MCF 10A (cell line): ENCODE measurements at regions not wholly inside any gene's neighbourhood (a gene's known extent, or its start where the extent isn't known, plus 50 kb on each side); places are given as distances from the start of the nearest gene placed in this dataset.

Experiments
- BruUV-seq: library from RNA; stranded (reverse); fragments of 400-500 nt; replicated peaks from 2 replicates; lab custom pipeline; 2021; lab: Mats Ljungman, UMichigan
- CTCF ChIA-PET: fragments of 300-600 bp; sonication (Branson Sonifier 250); formaldehyde crosslinking; extraction: SDS; loops from one replicate; lab custom pipeline; 2021; ENCODE audit warnings: antibody characterized with exemption, inconsistent platforms; lab: Yijun Ruan, JAX
- POLR2A ChIA-PET: fragments of 300-600, 350-650 bp; sonication (Branson Sonifier 250); formaldehyde crosslinking; extraction: SDS; loops from one replicate; lab custom pipeline; 2020; ENCODE audit warnings: antibody characterized with exemption, inconsistent platforms; lab: Yijun Ruan, JAX
- DNase-seq: peaks from one replicate; pipeline ENCODE4 v3.0.0-alpha.2; 2018; ENCODE audit not compliant: unreplicated experiment
- H3K27ac Mint-ChIP-seq: one replicate; pipeline ENCODE4 v1.8.0; 2022; ENCODE audit warnings: mild to moderate bottlenecking, low read depth, mixed read lengths; ENCODE audit not compliant: unreplicated experiment
- H3K27me3 Mint-ChIP-seq: one replicate; pipeline ENCODE4 v1.8.0; 2022; ENCODE audit warnings: mixed read lengths; ENCODE audit not compliant: insufficient read depth, unreplicated experiment
- H3K36me3 Mint-ChIP-seq: one replicate; pipeline ENCODE4 v1.8.0; 2022; ENCODE audit warnings: mild to moderate bottlenecking, moderate library complexity, mixed read lengths; ENCODE audit not compliant: insufficient read depth, unreplicated experiment
- H3K4me1 Mint-ChIP-seq: one replicate; pipeline ENCODE4 v1.8.0; 2022; ENCODE audit warnings: mixed read lengths; ENCODE audit not compliant: insufficient read depth, unreplicated experiment
- H3K4me3 Mint-ChIP-seq: one replicate; pipeline ENCODE4 v1.8.0; 2022; ENCODE audit warnings: mild to moderate bottlenecking, moderate library complexity, mixed read lengths; ENCODE audit not compliant: unreplicated experiment
- H3K9me3 Mint-ChIP-seq: one replicate; pipeline ENCODE4 v1.8.0; 2022; ENCODE audit warnings: mixed read lengths; ENCODE audit not compliant: unreplicated experiment
- CTCF ChIP-seq: fragments of 200-600 bp; IDR thresholded peaks from one replicate; pipeline ENCODE4 v1.8.0; 2022; ENCODE audit warnings: antibody characterized with exemption, mild to moderate bottlenecking; ENCODE audit not compliant: unreplicated experiment
- intact Hi-C: fragments of 100-400 bp; cut with micrococcal nuclease; formaldehyde crosslinking; loops from 2 replicates; pipeline ENCODE4 v1.14.1; 2022

GRCh38 chr4:57877047-57877458, 766.9 kb upstream of the IGFBP7 start:
- no peaks in the 10 kb centered on the region for H3K9me3 Mint-ChIP-seq
- DNase-seq: no peak
- H3K27ac Mint-ChIP-seq: no peak overlapping the region
- ChIA-PET POLR2A (interaction anchor here (0.8 kb wide), 1 partner anchor 12 kb away, joined by 3 read pairs; no protein-coding TSS in a partner anchor), CTCF (interaction anchor here (0.6 to 1.2 kb wide), 2 partner anchors 34 to 141 kb away, joined by 3 to 4 read pairs; no protein-coding TSS in a partner anchor)
- no peak overlapping the region for H3K4me3 Mint-ChIP-seq
- H3K27me3 Mint-ChIP-seq: no peaks in the 10 kb centered on the region
- no peaks in the 10 kb centered on the region for H3K4me1 Mint-ChIP-seq
- no peaks in the 10 kb centered on the region for H3K36me3 Mint-ChIP-seq
- no TSS peak for BruUV-seq
- TF ChIP-seq CTCF: no peak
- intact Hi-C loops: no loop called here

GRCh38 chr4:57875829-57876392, 765.7 kb upstream of the IGFBP7 start:
- Mint-ChIP-seq H3K27ac (no peak overlapping the region), H3K4me1 (no peaks in the 10 kb centered on the region), H3K4me3 (no peak overlapping the region), H3K36me3 (no peaks in the 10 kb centered on the region), H3K27me3 (no peaks in the 10 kb centered on the region), H3K9me3 (no peaks in the 10 kb centered on the region)
- TF ChIP-seq CTCF: no peak
- ChIA-PET CTCF (interaction anchor here (0.7 kb wide), 1 partner anchor 711 kb away, joined by 3 read pairs; no protein-coding TSS in a partner anchor), POLR2A (interaction anchor here (0.6 kb wide), 1 partner anchor 17 kb away, joined by 4 read pairs; no protein-coding TSS in a partner anchor)
- no peak for DNase-seq
- no TSS peak for BruUV-seq
- intact Hi-C loops: no loop called here

GRCh38 chr4:57866468-57867171, 756.4 kb upstream of the IGFBP7 start:
- no peak for TF ChIP-seq CTCF
- no peak overlapping the region for H3K4me3 Mint-ChIP-seq
- H3K4me1 Mint-ChIP-seq: peaks cover 13% of the 10 kb centered on the region
- DNase-seq: no peak
- ChIA-PET POLR2A (interaction anchor here (0.6 kb wide), 1 partner anchor 381 kb away, joined by 3 read pairs; no protein-coding TSS in a partner anchor), CTCF (no interaction called here)
- no peak overlapping the region for H3K27ac Mint-ChIP-seq
- intact Hi-C loops: no loop called here
- H3K27me3 Mint-ChIP-seq: no peaks in the 10 kb centered on the region
- H3K36me3 Mint-ChIP-seq: no peaks in the 10 kb centered on the region
- H3K9me3 Mint-ChIP-seq: no peaks in the 10 kb centered on the region
- BruUV-seq: no TSS peak

- Mint-ChIP-seq H3K4me3 (peak overlapping the region; percentile 37), H3K4me1 (peaks cover 10% of the 10 kb centered on the region), H3K9me3 (no peaks in the 10 kb centered on the region), H3K27me3 (no peaks in the 10 kb centered on the region), H3K36me3 (no peaks in the 10 kb centered on the region), H3K27ac (peak overlapping the region; percentile 72)
- intact Hi-C loops: no loop called here
- DNase-seq: no peak
- no TSS peak for BruUV-seq
- no peak for TF ChIP-seq CTCF
- CTCF ChIA-PET: interaction anchor here (0.7 kb wide), 1 partner anchor 19 kb away, joined by 6 read pairs; no protein-coding TSS in a partner anchor
- POLR2A ChIA-PET: interaction anchor here (0.7 to 0.9 kb wide), 3 partner anchors 12 to 460 kb away, joined by 3 to 4 read pairs (median 3); no protein-coding TSS in a partner anchor
Measured at GRCh38 chr4:57865264-57865663, 755.1 kb upstream of the IGFBP7 start.
